ENCODE measurements at regions not wholly inside any gene's neighbourhood (a gene's known extent, or its start where the extent isn't known, plus 50 kb on each side); places are given as distances from the start of the nearest gene placed in this dataset.
A peak's percentile ranks its signal among the peaks of the same experiment; 100 is the strongest.

DNA sequence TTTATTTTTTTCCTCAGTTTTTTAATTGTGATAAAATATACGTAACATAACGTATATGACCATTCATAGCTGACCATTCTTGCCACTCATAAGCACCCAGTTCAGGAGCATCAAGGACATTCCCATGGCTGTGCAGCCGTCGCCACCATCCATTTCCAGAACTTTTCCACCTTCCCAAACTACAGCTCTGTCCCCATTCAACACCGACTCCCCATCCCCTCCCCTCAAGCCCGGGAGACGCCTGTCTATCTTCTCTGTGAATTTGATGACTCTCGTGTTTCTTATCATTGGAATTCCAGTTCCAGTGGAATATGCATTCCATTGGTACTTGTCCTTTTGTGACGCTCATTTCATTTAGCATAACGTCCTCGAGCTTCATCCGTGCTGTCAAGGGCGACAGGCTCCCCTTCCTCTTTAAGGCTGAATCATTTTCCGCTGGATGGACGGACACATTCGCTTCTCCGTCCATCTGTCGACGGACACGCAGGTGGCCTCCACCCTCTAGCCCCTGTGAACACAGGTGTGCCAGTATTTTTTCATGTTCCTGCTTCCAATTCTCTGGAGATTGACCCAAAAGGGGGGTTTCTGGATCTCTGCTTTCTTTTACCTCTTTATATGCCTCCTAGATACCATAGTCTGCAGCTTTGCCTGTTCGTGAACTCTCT, 88.1 kb downstream of the YTHDF1 start:
- no peak for DNase-seq (ENCODE audit: low spot score)

DNA sequence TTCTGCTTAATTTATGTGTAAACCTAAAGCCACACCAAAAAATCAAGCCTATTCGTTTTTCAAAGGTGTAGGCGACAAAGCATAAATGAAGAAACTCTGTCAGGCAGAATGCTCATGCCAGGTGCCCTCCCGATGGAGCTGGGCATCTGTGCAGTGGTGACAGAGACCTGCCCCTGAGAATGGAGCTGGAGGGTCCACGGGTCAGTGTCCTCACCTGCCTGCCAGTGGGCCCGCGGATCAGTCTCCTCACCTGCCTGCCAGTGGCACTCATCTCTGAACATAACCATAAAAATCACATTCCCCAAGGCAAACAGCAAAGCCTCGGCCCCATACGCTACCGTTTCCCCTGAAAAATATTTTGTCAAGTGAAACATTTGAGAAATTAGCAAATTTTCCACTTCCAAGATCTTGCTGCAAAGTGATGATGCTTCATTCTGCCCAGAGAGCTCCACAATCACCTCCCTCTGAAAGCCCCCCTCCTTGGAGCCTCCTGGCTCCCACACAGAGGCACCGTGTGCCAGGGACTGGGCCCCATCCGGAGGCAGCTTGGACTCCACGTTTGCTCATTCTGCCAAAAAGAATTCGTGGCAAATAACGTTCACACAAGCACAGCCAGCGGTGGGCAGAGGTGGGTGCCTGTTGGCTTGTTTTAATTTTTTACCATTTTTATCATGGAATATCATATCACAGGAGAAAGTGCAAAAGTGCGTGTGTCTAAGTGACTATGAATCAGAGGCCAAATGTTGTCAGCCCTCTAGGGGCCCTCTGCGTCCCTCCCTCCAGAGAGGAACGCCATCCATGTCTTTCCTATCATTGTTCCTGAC, 88.8 kb downstream of the YTHDF1 start:
- no peak for DNase-seq (ENCODE audit: low spot score)

DNA sequence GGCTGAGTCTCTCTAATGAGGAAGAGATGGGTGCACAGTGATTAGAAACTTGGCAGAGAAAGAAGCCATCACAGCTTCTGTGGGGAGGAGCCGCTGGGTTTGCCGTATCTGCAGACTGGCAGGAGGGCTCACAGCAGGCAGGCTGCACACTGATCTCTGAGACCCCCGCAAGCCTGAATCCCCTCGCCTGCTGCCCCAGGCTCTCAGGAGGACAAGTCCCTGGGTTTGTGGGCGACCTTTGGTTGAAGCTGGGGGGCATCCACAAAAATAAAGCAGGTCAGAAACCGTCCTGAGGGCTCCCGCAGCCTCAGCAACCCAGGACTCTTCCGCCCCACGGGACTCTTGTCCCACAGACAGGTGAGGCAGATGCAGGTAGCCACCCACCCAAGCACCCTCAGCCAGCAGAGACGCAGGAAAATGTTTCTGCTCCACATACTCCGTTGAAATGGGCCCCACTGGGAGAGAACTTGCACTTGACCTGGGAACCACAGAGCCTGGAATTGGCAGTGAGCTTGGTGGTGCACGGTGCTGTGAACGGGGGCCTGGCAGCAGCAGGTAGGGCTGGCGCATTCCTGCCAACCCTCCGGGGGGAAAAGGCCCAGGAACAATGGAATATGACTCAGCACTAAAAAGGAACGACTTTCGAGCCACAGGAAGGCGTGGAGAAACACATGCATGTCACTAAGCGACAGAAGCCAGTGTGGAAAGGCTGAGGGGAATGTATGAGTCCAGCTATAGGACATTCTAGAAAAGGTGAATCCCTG, 89.9 kb downstream of the YTHDF1 start:
- DNase-seq (ENCODE audit: low spot score), result no peak

DNA sequence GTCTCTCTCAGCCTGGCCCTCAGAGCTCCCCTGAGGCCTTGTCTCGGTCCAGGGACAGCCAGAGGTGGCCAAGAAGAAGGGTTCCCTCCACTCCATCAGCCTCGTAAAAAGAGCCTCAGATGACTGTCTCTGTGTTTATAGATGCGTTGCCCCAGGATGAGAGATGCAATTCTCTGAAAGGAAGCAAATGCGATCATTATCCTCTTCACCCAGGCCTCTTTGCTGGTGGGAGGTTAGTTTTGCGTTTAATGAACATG, 90.4 kb downstream of the YTHDF1 start:
- DNase-seq (ENCODE audit: low spot score), result no peak

DNA sequence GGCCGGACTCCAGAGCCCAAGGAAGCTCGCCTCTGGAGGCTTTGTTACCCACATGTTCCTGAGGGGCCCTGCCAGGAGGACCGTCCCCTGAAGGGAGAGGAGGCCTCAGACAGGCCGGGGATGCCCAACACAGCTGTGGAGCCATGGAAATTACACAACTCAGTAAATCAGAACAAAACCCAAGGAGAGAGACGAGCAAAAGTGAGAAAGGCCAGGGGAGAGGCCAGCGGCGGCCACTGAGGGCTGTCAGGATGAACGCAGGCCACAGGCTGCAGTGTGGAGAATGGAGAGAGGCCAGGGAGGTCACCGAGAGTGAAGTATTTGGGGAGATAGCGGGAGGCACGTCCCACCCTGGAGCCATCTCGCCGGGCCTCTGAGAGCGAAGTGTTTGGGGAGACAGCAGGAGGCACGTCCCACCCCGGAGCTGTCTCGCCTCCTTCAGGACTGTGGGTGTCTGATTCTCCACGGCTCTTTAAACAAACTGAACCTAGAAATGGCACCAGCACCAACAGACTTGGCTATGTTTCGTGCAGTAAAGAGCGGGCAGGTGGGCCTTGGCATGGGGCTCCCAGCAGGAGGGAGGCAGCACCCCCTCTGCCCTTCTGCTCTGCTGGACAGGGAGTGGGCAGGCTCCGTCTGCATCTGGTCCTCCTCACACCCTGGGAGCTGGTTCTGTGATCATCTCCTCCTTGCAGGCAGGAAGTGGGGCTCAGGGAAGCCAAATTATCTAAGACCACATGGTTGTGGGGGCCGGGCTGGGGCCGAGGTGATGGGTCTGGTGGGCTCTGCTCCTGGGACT, 91.0 kb downstream of the YTHDF1 start:
- DNase-seq (ENCODE audit: low spot score), result no peak

DNA sequence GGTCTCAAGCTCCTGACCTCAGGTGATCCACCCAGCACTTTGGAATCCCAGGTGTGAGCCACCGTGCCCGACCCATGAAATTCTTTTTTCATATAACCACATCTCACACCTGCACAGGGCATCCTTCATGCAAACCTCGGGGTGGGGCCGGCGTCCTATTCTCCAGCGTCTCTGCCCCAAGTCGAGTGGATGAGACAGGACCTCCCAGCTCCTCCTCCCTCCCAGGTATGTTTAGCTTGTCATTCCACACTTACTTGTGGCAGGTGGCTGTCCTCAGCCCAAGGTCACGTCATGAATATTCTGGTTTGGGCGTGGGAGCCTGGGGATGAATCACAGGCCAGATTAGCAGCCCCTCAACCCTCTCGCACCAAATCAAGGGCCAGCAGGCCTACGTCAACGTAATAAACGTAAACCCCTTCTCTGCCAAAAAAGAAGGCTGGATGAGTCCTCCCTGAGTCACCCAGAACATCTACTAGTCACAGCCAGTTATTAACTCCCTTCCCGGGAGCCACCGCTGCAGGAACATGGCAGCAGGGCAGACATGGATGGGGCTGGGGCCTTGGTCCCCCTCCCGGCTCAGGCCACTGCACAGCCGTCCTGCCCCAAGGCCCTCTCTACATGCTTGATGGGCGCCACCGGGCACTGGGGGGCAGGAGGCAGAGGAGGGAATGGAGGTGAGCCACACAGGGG, 91.7 kb downstream of the YTHDF1 start:
- DNase-seq (ENCODE audit: low spot score), result peak; percentile 50

DNA sequence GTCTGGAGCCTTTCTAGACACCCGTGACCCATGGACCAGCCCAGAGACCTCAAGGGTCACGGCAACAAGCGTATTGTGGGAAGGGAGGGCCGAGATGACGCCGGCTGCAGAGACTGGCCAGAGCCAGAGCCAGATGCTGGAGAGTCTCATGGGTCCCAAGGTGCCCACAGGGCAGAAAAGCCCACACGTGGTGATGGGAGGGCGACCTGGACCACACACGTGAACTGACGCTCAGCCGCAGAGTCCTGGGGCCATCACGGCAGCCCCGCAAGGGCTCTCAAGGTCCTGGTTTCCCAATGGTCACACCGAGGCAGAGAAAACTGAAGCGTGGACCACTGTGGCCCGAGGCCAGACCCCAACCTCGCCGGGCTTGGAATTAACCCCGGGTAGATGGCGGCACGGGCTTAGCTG, 92.6 kb downstream of the YTHDF1 start:
- DNase-seq (ENCODE audit: low spot score), result no peak

DNA sequence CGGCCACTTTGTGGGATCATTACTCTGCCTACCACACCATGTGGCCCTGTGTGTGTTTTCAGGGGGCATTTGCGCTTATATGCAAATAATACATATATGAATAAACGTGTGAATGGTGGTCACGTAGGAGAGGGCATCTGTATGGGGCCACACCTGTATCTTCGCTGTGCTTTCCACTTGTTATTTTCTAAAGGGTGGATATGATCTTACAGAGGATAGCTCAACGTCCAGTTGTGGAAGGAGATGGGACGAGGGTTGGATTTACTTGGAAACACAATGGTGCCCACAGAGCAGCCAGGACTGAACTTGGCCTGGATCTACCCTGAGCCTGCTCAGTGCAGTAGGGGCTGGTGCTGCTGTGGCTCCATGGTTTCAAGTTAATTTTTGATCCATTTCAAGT, 93.3 kb downstream of the YTHDF1 start:
- no peak for DNase-seq (ENCODE audit: low spot score)

DNA sequence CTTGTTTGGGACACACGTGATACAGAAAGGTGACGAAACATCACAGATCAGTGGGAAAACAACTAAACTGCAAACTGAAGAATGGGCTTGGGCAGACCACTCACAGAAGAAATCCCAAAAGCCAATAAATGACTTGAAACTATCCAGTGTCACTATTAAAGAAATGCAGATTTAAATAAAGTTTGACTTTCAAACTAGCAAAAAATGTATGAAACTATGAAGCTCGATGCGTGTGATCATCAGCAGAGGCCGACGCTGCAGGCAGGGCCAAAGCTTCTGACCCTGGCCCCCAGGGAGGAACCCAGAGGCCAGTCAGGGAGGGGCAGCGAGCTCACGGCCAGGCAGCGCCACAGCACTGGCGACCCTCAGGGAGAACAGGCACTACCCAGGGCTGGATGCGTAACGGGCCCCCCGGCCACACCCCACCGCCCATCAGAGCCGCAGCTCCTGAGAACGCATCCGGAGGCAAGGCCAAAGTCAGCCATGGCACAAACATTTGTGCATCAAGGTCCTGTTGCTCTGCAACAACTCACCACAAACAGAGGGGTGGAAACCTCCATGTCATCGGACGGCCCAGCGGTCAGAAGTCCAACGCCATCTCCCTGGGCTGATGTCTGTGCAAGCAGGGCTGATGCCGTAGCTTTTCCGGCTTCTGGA, 94.1 kb downstream of the YTHDF1 start:
- DNase-seq (ENCODE audit: low spot score), result no peak

DNA sequence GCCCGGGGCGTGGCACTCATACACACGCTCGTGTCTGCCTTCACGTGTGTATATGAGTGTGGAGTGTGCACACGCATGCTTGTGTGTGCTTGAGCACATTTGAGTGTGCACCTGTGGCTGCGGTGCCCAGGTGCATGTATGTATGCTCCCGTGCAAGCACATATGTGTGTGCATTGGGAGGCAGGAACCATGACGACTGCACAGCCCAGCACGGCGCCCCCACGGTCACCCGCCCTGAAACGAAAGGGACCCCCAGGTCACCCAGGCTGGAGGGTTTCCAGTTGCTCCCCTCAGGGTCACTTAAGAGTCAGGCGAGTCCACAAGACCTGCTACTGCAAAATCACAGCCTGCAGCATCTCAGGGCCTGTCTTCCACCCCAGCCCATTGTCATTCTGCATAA, 94.7 kb downstream of the YTHDF1 start:
- DNase-seq (ENCODE audit: low spot score), result no peak

DNA sequence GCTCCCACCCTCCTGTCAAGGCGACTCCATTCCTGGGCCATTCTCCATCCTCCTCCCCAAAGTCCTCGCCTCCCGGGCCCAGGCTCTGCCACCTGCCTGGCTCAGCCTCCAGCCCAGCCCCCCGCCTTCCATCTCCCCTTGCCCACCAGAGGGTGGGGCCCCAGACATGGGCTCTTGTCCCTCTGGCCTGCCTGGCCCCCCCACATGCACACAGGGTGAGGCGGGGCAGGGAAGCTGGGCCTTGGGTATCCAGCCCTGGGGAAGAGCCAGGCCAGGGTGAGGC, 95.2 kb downstream of the YTHDF1 start:
- DNase-seq (ENCODE audit: low spot score), result no peak

DNA sequence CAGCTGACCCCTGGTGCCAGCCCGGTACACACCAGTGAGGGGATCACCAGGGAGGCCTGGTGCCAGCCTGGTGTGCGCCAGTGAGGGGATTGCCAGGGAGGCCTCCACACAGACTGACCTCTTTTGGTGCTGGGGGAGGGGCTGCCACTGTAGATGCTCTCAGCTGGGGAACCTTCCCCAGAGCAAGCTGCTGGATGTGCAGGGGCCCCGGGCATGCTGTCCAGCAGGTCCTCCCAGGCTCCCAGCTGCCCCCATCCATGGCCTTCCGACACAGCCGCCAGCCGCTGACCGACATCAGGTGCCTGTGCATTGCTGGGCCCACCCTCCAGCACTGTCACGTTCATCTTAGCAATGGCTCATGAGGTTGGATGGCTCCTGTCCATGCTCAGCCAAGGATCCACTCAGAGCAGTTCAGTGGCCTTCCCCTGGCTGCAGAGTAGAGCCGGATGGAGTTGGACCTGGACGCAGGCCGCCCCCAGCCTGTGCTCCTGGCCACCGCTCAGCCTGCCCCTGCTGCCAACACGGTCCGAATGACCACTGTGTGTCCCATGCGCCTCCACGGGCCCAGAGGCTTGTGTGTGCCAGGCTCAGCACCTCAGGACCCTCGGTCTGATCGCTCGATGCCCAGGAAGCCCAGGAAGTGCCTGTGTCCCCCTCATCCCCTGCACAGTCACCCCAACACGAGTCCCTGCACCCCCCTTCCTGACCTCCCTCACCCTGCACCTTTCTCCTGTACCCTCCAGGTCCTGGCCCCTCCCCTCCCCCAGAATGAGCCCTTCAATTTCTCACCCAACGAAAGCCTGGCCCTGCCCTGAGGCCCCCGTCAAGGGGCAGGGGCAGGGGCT, 95.7 kb downstream of the YTHDF1 start:
- DNase-seq (ENCODE audit: low spot score), result no peak

DNA sequence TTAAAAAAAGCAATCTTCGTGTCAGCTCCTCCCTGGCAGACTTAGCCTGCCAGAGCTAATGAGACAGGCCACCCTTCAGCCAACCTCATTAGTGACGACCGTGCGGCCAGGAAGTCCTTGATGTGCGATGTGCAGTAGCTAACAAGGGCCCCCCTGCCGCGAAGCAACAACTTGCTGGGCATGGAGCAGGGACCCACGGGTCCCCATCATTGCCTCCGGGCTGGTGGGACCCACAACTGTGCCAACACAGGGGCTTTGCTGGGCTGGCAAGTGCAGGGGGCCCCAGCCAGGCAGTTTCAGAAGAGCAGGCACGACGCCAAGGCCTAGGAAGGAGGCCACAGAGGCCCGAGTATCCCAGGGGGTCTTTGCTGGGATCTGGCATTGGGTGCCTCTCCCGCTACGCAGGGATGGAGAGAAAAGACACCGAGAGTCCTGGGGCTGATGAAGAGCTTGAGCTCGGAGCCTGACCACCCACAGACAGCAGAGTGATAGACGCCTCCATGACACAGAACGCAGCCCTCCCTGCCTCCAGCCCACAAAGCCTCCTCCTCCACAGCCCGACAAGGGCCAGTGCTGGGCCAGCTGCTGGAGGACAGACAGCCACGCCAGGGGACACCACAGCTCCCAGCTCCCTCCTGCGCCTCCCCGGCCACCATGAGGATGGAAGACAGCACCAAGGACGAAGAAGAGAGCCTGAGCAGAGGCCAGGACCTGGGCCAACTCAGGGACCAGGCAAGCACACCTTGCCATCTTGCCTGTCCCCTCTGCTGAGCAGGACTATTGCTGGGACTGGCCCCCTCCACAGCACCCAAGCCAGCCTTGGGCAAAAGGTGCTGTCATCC, 96.6 kb downstream of the YTHDF1 start:
- no peak for DNase-seq (ENCODE audit: low spot score)

DNA sequence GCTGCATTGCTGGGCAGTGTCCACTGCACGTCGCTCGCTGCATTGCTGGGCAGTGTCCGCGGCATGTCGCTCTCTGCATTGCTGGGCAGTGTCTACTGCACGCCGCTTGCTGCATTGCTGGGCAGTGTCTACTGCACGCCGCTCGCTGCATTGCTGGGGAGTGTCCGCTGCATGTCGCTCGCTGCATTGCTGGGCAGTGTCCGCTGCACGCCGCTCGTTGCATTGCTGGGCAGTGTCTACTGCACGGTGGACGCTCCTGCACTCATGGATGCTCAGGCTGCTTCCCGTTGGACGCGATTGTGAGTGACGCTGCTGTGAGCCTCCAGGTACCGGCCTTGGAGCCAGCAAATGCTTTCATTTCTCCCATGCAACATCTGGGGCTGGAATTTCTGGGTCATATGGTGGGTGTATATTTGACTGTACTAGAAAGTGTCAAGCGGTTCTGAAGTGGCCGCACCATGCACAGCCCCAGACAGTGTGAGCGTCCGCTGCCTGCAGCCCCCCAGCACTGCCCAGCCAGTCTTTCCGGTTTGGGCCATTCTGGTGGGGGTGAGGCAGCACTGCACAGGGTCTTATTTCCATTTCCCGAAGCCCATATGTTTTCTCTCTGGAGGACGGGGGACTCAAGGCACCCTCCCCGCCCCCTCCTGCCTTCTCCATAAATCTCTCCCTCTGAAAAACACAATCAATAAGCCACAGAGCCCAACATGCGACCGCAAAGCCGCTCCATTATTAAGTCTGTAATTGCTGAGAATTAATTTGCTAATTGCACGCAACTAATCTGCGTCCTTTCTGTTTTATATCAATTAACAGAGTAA, 97.4 kb downstream of the YTHDF1 start:
- no peak for DNase-seq (ENCODE audit: low spot score)

DNA sequence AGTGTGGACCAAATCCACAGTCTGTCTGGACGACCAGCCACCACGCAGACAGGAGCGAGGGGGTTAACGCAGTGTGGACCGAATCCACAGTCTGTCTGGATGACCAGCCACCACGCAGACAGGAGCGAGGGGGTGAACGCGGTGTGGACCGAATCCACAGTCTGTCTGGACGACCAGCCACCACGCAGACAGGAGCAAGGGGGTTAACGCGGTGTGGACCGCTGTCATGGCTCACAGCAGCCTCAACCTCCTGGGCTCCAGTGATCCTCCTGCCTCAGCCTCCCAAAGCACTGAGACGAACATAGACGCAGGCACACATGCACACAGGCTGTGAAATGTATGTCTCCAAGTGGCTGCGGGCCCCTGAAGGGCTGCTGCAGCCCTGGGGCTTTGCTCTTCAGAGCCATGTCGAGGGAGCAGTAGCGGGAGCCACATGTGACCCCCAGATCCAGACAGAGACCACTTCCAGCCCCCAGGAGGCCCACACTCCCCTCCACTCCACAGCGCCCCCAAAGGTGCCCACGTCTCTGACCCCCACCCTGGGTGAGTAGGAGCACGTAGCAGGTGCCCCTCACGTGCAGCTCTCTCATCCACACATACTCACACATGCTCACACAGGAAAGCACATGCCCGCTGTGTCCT, 98.1 kb downstream of the YTHDF1 start:
- no peak for DNase-seq (ENCODE audit: low spot score)

DNA sequence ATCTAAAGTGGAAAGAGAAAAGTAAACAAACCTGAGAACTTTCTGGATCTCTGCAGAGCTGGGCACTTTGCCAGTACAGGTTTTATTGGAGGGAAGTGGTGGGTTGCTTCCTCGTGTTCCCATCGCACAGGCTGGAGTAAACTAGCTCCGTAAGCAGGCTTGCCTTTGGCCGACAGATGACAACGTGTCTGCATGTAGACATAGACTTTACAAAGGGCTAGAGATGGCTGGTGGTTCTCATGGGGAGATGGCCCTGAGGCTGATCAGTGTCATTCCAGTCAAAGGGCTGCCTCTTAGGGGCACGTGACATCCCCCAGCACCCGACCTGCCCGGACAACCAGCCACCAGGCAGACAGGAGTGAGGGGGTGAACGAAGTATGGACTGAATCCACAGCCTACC, 98.8 kb downstream of the YTHDF1 start:
- DNase-seq (ENCODE audit: low spot score), result no peak

DNA sequence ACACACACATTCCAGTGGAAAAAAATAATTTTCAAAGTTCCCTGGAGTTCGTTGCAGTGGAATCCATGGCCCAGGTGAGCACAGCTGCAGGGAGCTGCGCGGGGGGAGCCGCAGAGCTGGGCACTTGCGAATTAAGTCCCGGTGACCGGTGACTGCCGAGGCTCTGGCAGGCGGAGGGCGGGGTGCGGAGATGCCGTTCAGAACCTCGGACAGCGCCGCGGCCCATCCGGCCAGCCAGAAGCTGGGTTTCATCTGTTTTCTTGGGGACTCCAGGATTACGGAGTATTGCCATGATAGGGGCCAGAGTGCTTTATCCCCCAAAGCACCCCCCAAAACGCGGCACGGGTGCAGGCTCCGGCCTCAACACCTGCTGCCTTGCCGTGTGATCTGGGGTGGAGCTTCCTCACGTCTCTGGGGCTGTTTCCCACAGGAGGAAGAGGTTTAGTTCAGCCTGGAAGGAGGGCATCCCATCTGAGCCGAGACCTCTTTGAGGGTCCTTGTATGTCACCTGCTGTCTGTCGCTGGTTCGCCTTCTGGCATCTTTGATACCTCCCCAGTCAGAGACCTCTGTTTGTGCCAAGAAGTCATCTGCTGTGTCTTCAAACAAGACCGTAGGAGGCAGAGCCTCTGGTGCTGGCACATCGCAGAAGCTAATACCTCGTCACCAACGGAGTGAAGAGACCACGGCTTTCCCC, 99.4 kb downstream of the YTHDF1 start:
- DNase-seq (ENCODE audit: low spot score), result no peak
